Transverse colon (tissue), 4 donors: ENCODE measurements at regions not wholly inside any gene's neighbourhood (a gene's known extent, or its start where the extent isn't known, plus 50 kb on each side); places are given as distances from the start of the nearest gene placed in this dataset.

Source experiments
- CTCF ChIP-seq, 5 experiments: fragments of 200-600 bp in 3 of 5; fragments of 450-650 bp in 2 of 5; sonication (generic) in 3 of 5; IDR thresholded peaks; 1 replicate in 2 of 5; 2 replicates in 3 of 5; pipeline ENCODE4 v1.5.1; 2016 to 2017; ENCODE audit warnings: antibody characterized with exemption in 5 of 5, inconsistent platforms in 3 of 5, mild to moderate bottlenecking in 2 of 5, moderate library complexity in 1 of 5
- EP300 ChIP-seq: sonication (generic); formaldehyde crosslinking; IDR thresholded peaks from one replicate; pipeline ENCODE4 v1.6.1; 2017; ENCODE audit warnings: antibody characterized with exemption, low read depth
- POLR2A ChIP-seq: fragments of 450-650 bp; IDR thresholded peaks from one replicate; pipeline ENCODE4 v1.6.1; 2016; ENCODE audit warnings: antibody characterized with exemption, mild to moderate bottlenecking, moderate library complexity
- POLR2AphosphoS5 ChIP-seq, 3 donors: sonication (generic); formaldehyde crosslinking; IDR thresholded peaks; one replicate each; pipeline ENCODE4 v1.6.1; 2016; ENCODE audit warnings: antibody characterized with exemption in 3 of 3

DNA sequence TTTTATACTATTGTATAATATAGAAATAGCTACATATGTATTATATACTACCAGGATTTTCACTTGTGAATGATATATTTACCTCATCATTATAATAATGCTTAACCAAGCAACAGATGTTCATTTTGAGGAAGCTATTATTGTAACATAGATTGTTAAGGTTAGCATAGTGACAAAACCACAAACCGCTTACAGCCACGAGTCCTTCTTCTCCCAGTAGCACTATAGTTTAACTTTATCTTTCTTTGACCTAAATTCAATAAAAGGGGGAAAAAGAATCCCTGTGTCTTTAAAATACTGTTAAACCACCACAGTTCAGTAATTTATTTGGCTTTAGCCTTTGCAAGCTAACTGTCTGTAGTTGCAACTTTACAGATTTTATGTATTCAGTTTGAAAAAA, 1039.4 kb upstream of the B3GALT2 start:
- TF ChIP-seq CTCF (IDR thresholded peaks at IDR 0.05) = no peak
- no peak for TF ChIP-seq POLR2AphosphoS5 (IDR thresholded peaks at IDR 0.05)
- TF ChIP-seq POLR2A = no peak
- TF ChIP-seq EP300 = no peak
